NCI-H748 (cell line): ENCODE measurements at regions not wholly inside any gene's neighbourhood (a gene's known extent, or its start where the extent isn't known, plus 50 kb on each side); places are given as distances from the start of the nearest gene placed in this dataset.
"Not testable (repeated sequence)": the region's sequence is repeated elsewhere in the genome, so short reads cannot be mapped to it uniquely, and the experiment has no call there.

Source experiments
- DNase-seq: peaks from one replicate; lab custom pipeline; 2025; ENCODE audit not compliant: unreplicated experiment; lab: John Stamatoyannopoulos, UW

GRCh38 chr21:21996891-21997290 lies 998.7 kb downstream of the NCAM2 start:
- DNase-seq: no peak

- DNase-seq: no peak
Measured at GRCh38 chr21:21997390-21998333, 999.5 kb downstream of the NCAM2 start.

GRCh38 chr21:22019766-22020165 lies 1021.6 kb downstream of the NCAM2 start:
- no peak for DNase-seq

GRCh38 chr21:22020221-22020620 lies 1022.0 kb downstream of the NCAM2 start:
- DNase-seq: no peak

- DNase-seq: not testable (repeated sequence)
Measured at GRCh38 chr21:22023896-22024295, 1025.7 kb downstream of the NCAM2 start.

- no peak for DNase-seq
Measured at GRCh38 chr21:22044431-22044830, 1046.2 kb downstream of the NCAM2 start.

GRCh38 chr21:22046576-22046975 lies 1048.4 kb downstream of the NCAM2 start:
- DNase-seq: no peak

GRCh38 chr21:22056904-22057303 lies 1058.7 kb downstream of the NCAM2 start:
- no peak for DNase-seq

- DNase-seq: no peak
Measured at GRCh38 chr21:22062472-22063139, 1064.4 kb downstream of the NCAM2 start.

GRCh38 chr21:22063140-22063539 lies 1064.9 kb downstream of the NCAM2 start:
- no peak for DNase-seq

- no peak for DNase-seq
Measured at GRCh38 chr21:22076471-22076870, 1078.3 kb downstream of the NCAM2 start.

GRCh38 chr21:22083899-22084298 lies 1085.7 kb downstream of the NCAM2 start:
- DNase-seq: no peak

- DNase-seq: no peak
Measured at GRCh38 chr21:22096314-22096713, 1098.1 kb downstream of the NCAM2 start.

GRCh38 chr21:22106720-22107410 lies 1108.7 kb downstream of the NCAM2 start:
- DNase-seq: no peak

- DNase-seq: peak; percentile 25
Measured at GRCh38 chr21:22115746-22116145, 1117.5 kb downstream of the NCAM2 start.

GRCh38 chr21:22120616-22121266 lies 1122.5 kb downstream of the NCAM2 start:
- DNase-seq: no peak

- peak; percentile 15 for DNase-seq
Measured at GRCh38 chr21:22125581-22125980, 1127.4 kb downstream of the NCAM2 start.

GRCh38 chr21:22128671-22129070 lies 1130.5 kb downstream of the NCAM2 start:
- no peak for DNase-seq

- no peak for DNase-seq
Measured at GRCh38 chr21:22132358-22133071, 1134.3 kb downstream of the NCAM2 start.

GRCh38 chr21:22136740-22137139 lies 1138.5 kb downstream of the NCAM2 start:
- no peak for DNase-seq
